Endodermal cell (in vitro differentiated cells): ENCODE measurements at regions not wholly inside any gene's neighbourhood (a gene's known extent, or its start where the extent isn't known, plus 50 kb on each side); places are given as distances from the start of the nearest gene placed in this dataset.

Experiments
- DNase-seq: peaks from one replicate; pipeline ENCODE4 v3.0.0-alpha.2; 2017
- H3K27ac ChIP-seq: 2 replicates; pipeline ENCODE4 v1.5.1; 2013; ENCODE audit warnings: mild to moderate bottlenecking, low read depth, low read length, moderate library complexity
- H3K27me3 ChIP-seq: 2 replicates; pipeline ENCODE4 v1.6.1; 2013; ENCODE audit warnings: mild to moderate bottlenecking, low read length, moderate library complexity; ENCODE audit not compliant: insufficient read depth, control insufficient read depth, poor library complexity, severe bottlenecking
- H3K36me3 ChIP-seq: 2 replicates; pipeline ENCODE4 v1.7.0; 2013; ENCODE audit warnings: mild to moderate bottlenecking, low read length, moderate library complexity; ENCODE audit not compliant: control insufficient read depth, insufficient read depth
- H3K4me1 ChIP-seq: one replicate; pipeline ENCODE4 v1.7.0; 2013; ENCODE audit warnings: low read length; ENCODE audit not compliant: control insufficient read depth, insufficient read depth
- H3K4me3 ChIP-seq: 2 replicates; pipeline ENCODE4 v1.5.1; 2013; ENCODE audit warnings: mild to moderate bottlenecking, low read length, moderate library complexity
- H3K9ac ChIP-seq: 2 replicates; pipeline ENCODE4 v1.6.1; 2013; ENCODE audit warnings: mild to moderate bottlenecking, low read length, moderate library complexity; ENCODE audit not compliant: poor library complexity, severe bottlenecking; ENCODE audit errors: extremely low read depth
- H3K9me3 ChIP-seq: 2 replicates; pipeline ENCODE4 v1.6.1; 2013; ENCODE audit warnings: mild to moderate bottlenecking, low read length, moderate library complexity; ENCODE audit not compliant: control insufficient read depth
- H3K27ac Mint-ChIP-seq: 2 replicates; pipeline ENCODE4 v1.8.0; 2020; ENCODE audit warnings: mixed read lengths
- H3K27me3 Mint-ChIP-seq: 2 replicates; pipeline ENCODE4 v1.8.0; 2021; ENCODE audit warnings: mild to moderate bottlenecking, mixed read lengths; ENCODE audit not compliant: insufficient read depth
- H3K36me3 Mint-ChIP-seq: 2 replicates; pipeline ENCODE4 v1.8.0; 2020; ENCODE audit warnings: low read depth, mixed read lengths
- H3K4me1 Mint-ChIP-seq: 2 replicates; pipeline ENCODE4 v1.8.0; 2020; ENCODE audit warnings: mixed read lengths
- H3K4me3 Mint-ChIP-seq: 2 replicates; pipeline ENCODE4 v1.8.0; 2020; ENCODE audit warnings: mild to moderate bottlenecking, moderate library complexity, mixed read lengths
- H3K9me3 Mint-ChIP-seq: 2 replicates; pipeline ENCODE4 v1.8.0; 2020; ENCODE audit warnings: mild to moderate bottlenecking, mixed read lengths
- CTCF ChIP-seq: fragments of 200-600 bp; sonication (generic); conservative IDR thresholded peaks from 2 replicates; pipeline ENCODE4 v1.5.0; 2021; ENCODE audit warnings: antibody characterized with exemption, mild to moderate bottlenecking
- WGBS, 2 experiments: methylation state at CpG; one replicate each; pipeline versions ENCODE4 v1.1.5 to v1.1.7; 2013; ENCODE audit warnings: missing lambda C conversion rate in 2 of 2, mixed read lengths in 1 of 2; ENCODE audit not compliant: insufficient coverage in 1 of 2, insufficient read length in 1 of 2; 5-methylcytosine and 5-hydroxymethylcytosine counted together

GRCh38 chr3:87798567-87798947, 260.2 kb downstream of the CGGBP1 start:
- Histone ChIP-seq H3K27me3 (peaks cover 11% of the 10 kb centered on the region), H3K4me1 (no peaks in the 10 kb centered on the region), H3K9me3 (no peaks in the 10 kb centered on the region), H3K27ac (no peak overlapping the region), H3K4me3 (no peak overlapping the region), H3K36me3 (no peaks in the 10 kb centered on the region), H3K9ac (no peak overlapping the region)
- DNase-seq, result no peak
- Mint-ChIP-seq H3K27me3 (peaks cover 17% of the 10 kb centered on the region), H3K4me3 (no peak overlapping the region), H3K36me3 (no peaks in the 10 kb centered on the region), H3K27ac (no peak overlapping the region), H3K9me3 (no peaks in the 10 kb centered on the region), H3K4me1 (peaks cover 16% of the 10 kb centered on the region)
- no peak for TF ChIP-seq CTCF
- 90 to 93% methylated on average over 1 to 4 of the region's 4 CpGs for WGBS, 2 experiments

- peaks cover 23% of the 10 kb centered on the region for H3K27me3 Mint-ChIP-seq
- no peak overlapping the region for H3K9ac ChIP-seq
- H3K36me3 ChIP-seq, result no peaks in the 10 kb centered on the region
- no peak for DNase-seq
- no peak overlapping the region for H3K4me3 ChIP-seq
- H3K36me3 Mint-ChIP-seq, result no peaks in the 10 kb centered on the region
- peaks cover 19% of the 10 kb centered on the region for H3K4me1 Mint-ChIP-seq
- H3K27ac Mint-ChIP-seq, result no peak overlapping the region
- WGBS, 2 experiments, result 92 to 98% methylated on average over 4 to 5 of the region's 5 CpGs
- H3K9me3 ChIP-seq, result no peaks in the 10 kb centered on the region
- H3K27me3 ChIP-seq, result peaks cover 16% of the 10 kb centered on the region
- H3K9me3 Mint-ChIP-seq, result no peaks in the 10 kb centered on the region
- H3K4me3 Mint-ChIP-seq, result no peak overlapping the region
- TF ChIP-seq CTCF, result no peak
- no peak overlapping the region for H3K27ac ChIP-seq
- no peaks in the 10 kb centered on the region for H3K4me1 ChIP-seq
Observed at GRCh38 chr3:87797872-87798566, 260.8 kb downstream of the CGGBP1 start.

GRCh38 chr3:87796843-87797185, 262.0 kb downstream of the CGGBP1 start:
- H3K4me1 ChIP-seq, result no peaks in the 10 kb centered on the region
- Mint-ChIP-seq H3K27ac (no peak overlapping the region), H3K4me3 (no peak overlapping the region), H3K27me3 (peaks cover 33% of the 10 kb centered on the region), H3K4me1 (peaks cover 22% of the 10 kb centered on the region), H3K36me3 (no peaks in the 10 kb centered on the region), H3K9me3 (no peaks in the 10 kb centered on the region)
- peaks cover 28% of the 10 kb centered on the region for H3K27me3 ChIP-seq
- TF ChIP-seq CTCF, result no peak
- 100% methylated on average over 3 of the region's 3 CpGs; no CpG with 5 or more reads in 1 of the 2 experiments for WGBS, 2 experiments
- H3K9ac ChIP-seq, result no peak overlapping the region
- H3K27ac ChIP-seq, result no peak overlapping the region
- no peaks in the 10 kb centered on the region for H3K36me3 ChIP-seq
- no peak overlapping the region for H3K4me3 ChIP-seq
- H3K9me3 ChIP-seq, result no peaks in the 10 kb centered on the region
- no peak for DNase-seq
